ENCODE measurements at regions not wholly inside any gene's neighbourhood (a gene's known extent, or its start where the extent isn't known, plus 50 kb on each side); places are given as distances from the start of the nearest gene placed in this dataset.

DNA sequence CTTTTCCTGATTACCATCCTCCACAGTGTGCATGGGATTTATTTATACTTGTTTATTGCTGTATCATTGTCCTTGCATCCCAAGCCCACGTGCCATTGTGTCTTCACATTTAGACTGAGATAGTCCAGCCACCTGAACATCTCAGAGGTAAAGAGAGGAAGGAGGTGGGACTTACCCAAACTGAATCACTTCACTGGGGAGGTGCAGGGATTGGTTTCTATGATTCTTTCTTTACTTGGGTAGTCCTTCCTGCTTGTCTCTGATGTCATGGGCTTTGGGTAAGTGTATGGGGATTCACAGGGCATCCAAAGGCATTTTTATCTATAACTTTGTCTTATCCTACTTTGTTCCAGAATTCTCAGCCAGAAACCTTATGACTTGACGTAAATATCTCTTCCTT lies 141.5 kb upstream of the UMPS start:
- peaks cover 0 to 4% of the 10 kb centered on the region in 2 donors for H3K9me3 Mint-ChIP-seq
- no peak for DNase-seq (ENCODE audit: low spot score in 2 of 2)
- peak; percentile 33 to 66 for ATAC-seq

GRCh38 chr3:124591699-124592098 lies 138.6 kb upstream of the UMPS start:
- ATAC-seq = no peak
- Mint-ChIP-seq H3K27ac (no peak overlapping the region), H3K36me3 (peaks cover 0 to 20% of the 10 kb centered on the region in 2 donors), H3K9me3 (peaks cover 0 to 4% of the 10 kb centered on the region in 2 donors)
- DNase-seq (ENCODE audit: low spot score in 2 of 2) = no peak

More for the DNA sequence above, 141.5 kb upstream of the UMPS start:
- Mint-ChIP-seq H3K36me3 (peaks cover 5 to 20% of the 10 kb centered on the region in 2 donors), H3K27ac (peak overlapping the region; percentile 20 to 62)

DNA sequence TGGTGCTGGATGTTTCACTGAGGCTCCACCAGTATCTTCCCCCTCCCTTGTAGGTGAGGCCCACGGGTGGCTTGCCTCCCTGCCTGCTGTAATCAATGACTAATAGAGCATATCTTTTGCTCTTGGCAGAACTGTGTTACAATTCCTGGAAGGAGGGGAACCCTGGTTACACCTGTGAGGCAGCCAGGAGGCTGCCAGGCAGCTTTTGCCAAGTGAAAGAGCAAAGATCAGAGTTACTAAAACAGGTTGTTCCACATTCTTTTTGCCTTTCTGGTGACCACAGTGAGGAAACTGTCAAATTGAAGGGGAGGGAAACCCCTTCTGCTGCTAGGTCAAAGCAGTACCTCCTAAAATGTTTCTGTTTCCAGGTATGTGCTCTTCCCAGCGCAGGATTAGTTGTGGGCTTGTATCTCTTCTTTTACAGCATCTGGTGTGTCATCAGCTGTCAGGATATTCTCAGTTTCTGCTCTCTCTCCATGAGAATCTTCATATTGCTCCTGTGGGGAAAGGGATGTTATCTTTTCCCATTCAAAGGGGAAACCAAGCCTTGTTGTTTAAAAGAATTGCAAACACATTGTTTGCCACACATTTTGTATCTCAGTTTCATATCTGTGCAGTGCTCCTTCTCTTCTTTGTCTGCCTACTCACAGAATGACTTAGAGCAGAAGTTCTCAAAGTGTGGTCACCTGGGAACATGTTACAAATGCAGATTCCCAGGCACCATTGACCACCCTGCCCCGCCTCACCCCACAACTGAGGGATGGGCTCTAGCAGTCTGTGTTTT lies 137.4 kb upstream of the UMPS start:
- DNase-seq (ENCODE audit: low spot score in 2 of 2) = peak in 1 of 2 donors; percentile 33
- Mint-ChIP-seq H3K27ac (peak overlapping the region; percentile 74 to 84), H3K36me3 (peaks cover 0 to 16% of the 10 kb centered on the region in 2 donors), H3K9me3 (peaks cover 0 to 4% of the 10 kb centered on the region in 2 donors)
- ATAC-seq = peak; percentile 69 to 86

DNA sequence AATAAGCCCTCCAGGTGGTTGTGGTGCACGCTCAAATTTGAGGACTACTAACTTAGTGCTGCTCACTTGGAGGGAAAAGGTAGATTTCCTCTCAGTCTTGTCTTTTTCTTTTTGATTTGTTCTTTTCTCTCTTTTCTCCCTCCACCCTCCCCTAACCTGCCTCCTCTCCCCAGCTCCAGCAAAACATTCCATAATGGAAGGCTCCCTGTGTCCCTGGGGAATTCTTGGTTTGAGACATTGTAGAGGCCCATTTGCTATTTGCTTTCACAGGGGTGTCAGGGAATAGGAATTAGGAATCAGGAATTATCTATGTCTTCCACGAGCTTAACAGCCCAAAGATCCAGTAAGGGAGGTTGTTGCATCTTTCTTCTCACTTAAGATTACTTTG lies 136.8 kb upstream of the UMPS start:
- peaks cover 0 to 16% of the 10 kb centered on the region in 2 donors for H3K36me3 Mint-ChIP-seq
- ATAC-seq (no peak), DNase-seq (ENCODE audit: low spot score in 2 of 2) (no peak)
- peak overlapping the region; percentile 50 to 74 for H3K27ac Mint-ChIP-seq
- H3K9me3 Mint-ChIP-seq = peaks cover 0 to 4% of the 10 kb centered on the region in 2 donors

GRCh38 chr3:124594581-124594980 lies 135.7 kb upstream of the UMPS start:
- Mint-ChIP-seq H3K36me3 (peaks cover 0 to 7% of the 10 kb centered on the region in 2 donors), H3K27ac (no peak overlapping the region), H3K9me3 (peaks cover 0 to 4% of the 10 kb centered on the region in 2 donors)
- ATAC-seq (no peak), DNase-seq (ENCODE audit: low spot score in 2 of 2) (no peak)

DNA sequence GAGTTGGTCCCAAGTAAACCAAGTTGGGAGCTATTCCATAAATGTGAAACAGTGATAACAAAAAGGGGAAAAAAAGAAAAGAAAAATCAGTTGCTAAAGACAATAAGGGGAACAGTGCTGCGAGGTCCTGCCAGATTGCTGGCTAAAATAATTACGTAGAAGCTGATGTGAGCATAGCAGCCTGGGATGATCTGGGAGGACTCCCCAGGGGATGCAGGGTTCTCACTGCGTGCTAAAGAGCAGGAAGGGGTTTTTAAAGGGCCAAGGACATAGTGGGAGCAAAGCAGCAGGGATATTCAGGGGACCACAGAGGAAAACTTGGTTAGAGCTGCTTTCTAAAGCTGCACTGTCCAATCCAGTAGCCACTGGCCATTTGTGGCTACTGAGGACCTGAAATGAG lies 133.0 kb upstream of the UMPS start:
- ATAC-seq = no peak
- Mint-ChIP-seq H3K27ac (no peak overlapping the region), H3K9me3 (no peaks in the 10 kb centered on the region), H3K36me3 (no peaks in the 10 kb centered on the region)
- no peak for DNase-seq (ENCODE audit: low spot score in 2 of 2)

GRCh38 chr3:124597979-124598378 lies 132.3 kb upstream of the UMPS start:
- ATAC-seq (no peak), DNase-seq (ENCODE audit: low spot score in 2 of 2) (no peak)
- H3K36me3 Mint-ChIP-seq = no peaks in the 10 kb centered on the region
- H3K27ac Mint-ChIP-seq = no peak overlapping the region
- no peaks in the 10 kb centered on the region for H3K9me3 Mint-ChIP-seq

DNA sequence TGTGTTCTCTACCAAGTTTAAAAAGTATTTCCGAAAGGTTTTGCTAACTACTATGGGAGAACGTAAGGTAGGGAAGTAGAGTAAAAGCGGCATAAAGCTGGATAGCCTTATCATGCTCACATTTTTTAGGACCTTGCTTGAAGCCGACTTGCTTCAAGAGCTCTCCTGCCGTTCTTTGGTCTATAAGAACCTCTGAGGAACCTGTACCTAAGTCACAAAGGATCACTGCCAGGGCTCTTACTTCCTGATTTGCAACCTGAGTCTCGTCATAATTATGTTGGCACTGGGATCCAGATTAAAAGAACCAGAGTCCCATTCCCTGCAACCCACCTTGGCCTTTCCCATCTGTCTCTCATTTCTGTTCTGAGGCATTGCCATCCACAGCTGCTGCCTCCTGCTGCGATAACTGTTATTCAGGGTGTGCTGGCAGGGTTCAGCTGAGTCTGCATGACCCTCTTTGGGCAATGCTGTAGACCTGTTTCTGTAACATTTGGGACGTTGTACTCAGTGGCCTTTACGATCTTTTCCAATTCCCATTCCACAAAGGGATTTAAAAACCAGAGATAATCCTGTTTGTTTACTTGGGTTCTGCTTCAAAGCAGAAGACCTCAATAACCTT lies 131.0 kb upstream of the UMPS start:
- Mint-ChIP-seq H3K9me3 (no peaks in the 10 kb centered on the region), H3K27ac (no peak overlapping the region)
- no peak for ATAC-seq

GRCh38 chr3:124599779-124600693 lies 130.2 kb upstream of the UMPS start:
- H3K36me3 Mint-ChIP-seq = no peaks in the 10 kb centered on the region
- no peak for ATAC-seq
- H3K27ac Mint-ChIP-seq = no peak overlapping the region
- H3K9me3 Mint-ChIP-seq = no peaks in the 10 kb centered on the region
- no peak for DNase-seq (ENCODE audit: low spot score in 2 of 2)

More for the DNA sequence above, 131.0 kb upstream of the UMPS start:
- no peaks in the 10 kb centered on the region for H3K36me3 Mint-ChIP-seq
- no peak for DNase-seq (ENCODE audit: low spot score in 2 of 2)

DNA sequence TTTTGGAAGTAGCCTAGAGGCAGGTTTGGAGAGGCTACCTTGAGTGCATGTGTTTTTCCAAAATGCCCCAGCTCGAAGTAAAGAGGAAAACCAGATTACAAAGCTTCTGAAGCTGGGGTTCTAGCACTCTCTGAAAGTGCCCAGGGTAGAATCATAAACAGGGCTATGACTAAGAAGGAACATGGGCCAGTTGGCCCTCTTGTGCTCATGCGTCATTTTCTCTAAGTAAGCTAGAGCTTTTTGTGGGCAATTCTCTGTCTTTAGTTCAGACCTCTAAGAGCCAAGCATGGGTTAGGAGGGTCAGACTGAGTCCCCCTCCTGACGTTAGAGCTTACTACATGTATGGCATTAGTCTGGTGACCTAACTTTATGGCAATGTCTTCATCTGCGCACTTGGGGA lies 129.5 kb upstream of the UMPS start:
- H3K36me3 Mint-ChIP-seq = no peaks in the 10 kb centered on the region
- no peaks in the 10 kb centered on the region for H3K9me3 Mint-ChIP-seq
- no peak overlapping the region for H3K27ac Mint-ChIP-seq
- no peak for DNase-seq (ENCODE audit: low spot score in 2 of 2)
- no peak for ATAC-seq

DNA sequence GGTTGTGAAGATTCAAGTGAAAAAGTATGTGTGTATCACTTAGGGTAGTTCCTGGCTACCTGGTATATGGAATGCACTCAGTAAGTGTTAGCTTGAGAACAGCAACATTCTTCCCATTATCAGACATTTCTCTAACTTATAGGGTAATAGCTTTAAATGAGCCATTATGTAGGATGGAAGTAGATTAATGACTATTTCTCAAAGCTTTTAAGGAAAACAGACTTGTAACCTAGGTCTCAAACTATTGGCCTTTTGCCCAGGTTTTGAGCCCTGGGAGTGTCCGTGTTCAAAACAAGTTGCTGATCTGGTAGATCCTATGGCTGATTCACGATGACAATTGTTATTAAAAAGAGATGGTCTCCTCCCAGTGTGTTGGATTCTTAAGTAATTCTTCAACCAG lies 129.1 kb upstream of the UMPS start:
- DNase-seq (ENCODE audit: low spot score in 2 of 2) = no peak
- no peaks in the 10 kb centered on the region for H3K36me3 Mint-ChIP-seq
- no peaks in the 10 kb centered on the region for H3K9me3 Mint-ChIP-seq
- H3K27ac Mint-ChIP-seq = no peak overlapping the region
- ATAC-seq = no peak

GRCh38 chr3:124602980-124603627 lies 127.1 kb upstream of the UMPS start:
- H3K27ac Mint-ChIP-seq = no peak overlapping the region
- DNase-seq (ENCODE audit: low spot score in 2 of 2) (no peak), ATAC-seq (no peak)
- no peaks in the 10 kb centered on the region for H3K9me3 Mint-ChIP-seq
- H3K36me3 Mint-ChIP-seq = no peaks in the 10 kb centered on the region

DNA sequence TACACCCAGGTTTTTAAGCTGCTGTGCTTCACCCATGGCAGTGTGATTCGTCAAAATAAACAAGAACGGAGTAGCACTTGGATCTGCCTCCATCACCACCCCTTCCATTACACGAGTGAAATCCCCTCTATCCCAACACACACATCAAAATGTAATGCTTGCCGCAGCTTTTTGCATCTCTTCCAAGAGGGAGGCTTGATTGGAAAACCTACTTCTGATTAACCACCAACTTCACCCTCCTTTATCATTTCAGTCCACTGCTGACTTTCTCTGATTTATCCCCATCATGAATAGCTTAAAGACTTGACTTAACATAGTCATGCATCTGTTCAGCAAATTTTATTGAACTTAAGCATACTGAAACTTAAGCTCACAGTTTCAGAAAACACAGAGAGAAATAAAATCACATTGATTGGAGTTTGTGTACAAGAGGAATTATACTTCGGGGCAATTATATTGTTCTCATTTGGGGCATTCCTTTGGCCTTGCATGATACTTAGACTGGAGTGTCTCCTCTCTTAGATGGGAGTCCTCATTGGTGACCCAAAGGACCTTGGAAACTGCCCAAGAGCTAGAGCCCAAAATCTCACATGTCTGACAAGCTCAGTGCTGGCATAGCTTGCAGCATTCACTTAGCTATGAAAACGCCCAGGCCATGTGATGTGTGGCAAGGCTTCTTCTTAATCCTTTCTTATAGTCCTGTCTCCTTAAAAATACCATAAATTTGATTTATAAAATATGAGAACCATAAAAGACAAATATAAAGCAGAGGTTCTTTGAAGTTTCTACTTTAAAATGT lies 124.3 kb upstream of the UMPS start:
- DNase-seq (ENCODE audit: low spot score in 2 of 2) (no peak), ATAC-seq (no peak)
- no peaks in the 10 kb centered on the region for H3K9me3 Mint-ChIP-seq
- no peaks in the 10 kb centered on the region for H3K36me3 Mint-ChIP-seq
- H3K27ac Mint-ChIP-seq = no peak overlapping the region

- no peak overlapping the region for H3K27ac Mint-ChIP-seq
- DNase-seq (ENCODE audit: low spot score in 2 of 2) = no peak
- H3K9me3 Mint-ChIP-seq = no peaks in the 10 kb centered on the region
- no peaks in the 10 kb centered on the region for H3K36me3 Mint-ChIP-seq
- no peak for ATAC-seq
Measured at GRCh38 chr3:124607163-124607562, 123.1 kb upstream of the UMPS start.

DNA sequence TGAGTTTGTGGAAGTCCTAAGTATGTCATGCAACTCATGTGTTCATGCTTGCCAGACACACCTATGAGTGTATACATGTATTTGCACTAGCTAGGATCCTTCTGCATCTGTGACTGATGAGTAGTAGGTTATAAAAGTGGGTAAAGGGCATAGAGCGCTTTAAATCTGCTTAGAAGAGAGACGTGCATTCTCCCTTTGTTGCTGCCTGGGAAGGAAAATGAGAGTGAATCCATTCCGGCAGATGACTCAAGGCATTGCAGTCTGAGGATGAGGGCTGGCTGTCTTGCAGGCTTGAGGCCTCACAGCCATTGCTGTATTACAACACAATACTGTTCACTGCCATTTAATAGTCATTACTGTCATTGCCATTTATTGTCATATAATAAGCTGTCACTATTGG lies 120.8 kb upstream of the UMPS start:
- DNase-seq (ENCODE audit: low spot score in 2 of 2) (no peak), ATAC-seq (no peak)
- H3K36me3 Mint-ChIP-seq = no peaks in the 10 kb centered on the region
- H3K9me3 Mint-ChIP-seq = peaks cover 0 to 4% of the 10 kb centered on the region in 2 donors
- H3K27ac Mint-ChIP-seq = no peak overlapping the region

DNA sequence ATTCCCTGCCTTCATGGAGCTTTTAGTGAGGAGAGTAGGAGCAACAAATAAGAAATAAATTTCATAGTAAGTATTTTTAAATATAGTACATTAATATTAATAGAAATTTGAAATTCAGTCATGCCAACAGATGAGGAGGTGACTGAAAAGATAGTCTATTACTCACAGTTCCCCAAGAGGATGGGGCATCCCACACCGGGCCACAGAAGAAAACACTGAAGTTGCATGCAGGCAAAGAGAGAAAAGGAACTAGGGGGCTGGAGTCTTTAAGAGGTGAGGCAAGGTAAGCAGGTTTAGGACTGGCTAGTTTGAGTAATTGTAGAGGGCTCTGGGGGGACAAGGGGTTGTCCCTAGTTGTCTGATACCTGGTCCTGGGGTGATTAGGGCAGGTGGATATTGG lies 120.1 kb upstream of the UMPS start:
- Mint-ChIP-seq H3K36me3 (no peaks in the 10 kb centered on the region), H3K9me3 (peaks cover 0 to 4% of the 10 kb centered on the region in 2 donors), H3K27ac (no peak overlapping the region)
- ATAC-seq = no peak
- no peak for DNase-seq (ENCODE audit: low spot score in 2 of 2)
